GM21515 (cell line): ENCODE measurements at regions not wholly inside any gene's neighbourhood (a gene's known extent, or its start where the extent isn't known, plus 50 kb on each side); places are given as distances from the start of the nearest gene placed in this dataset.

ENCODE experiments used
- ATAC-seq: cut with Tn5 transposase; IDR thresholded peaks from one replicate; pipeline ENCODE4 v1.9.1; 2021; ENCODE audit not compliant: unreplicated experiment

DNA sequence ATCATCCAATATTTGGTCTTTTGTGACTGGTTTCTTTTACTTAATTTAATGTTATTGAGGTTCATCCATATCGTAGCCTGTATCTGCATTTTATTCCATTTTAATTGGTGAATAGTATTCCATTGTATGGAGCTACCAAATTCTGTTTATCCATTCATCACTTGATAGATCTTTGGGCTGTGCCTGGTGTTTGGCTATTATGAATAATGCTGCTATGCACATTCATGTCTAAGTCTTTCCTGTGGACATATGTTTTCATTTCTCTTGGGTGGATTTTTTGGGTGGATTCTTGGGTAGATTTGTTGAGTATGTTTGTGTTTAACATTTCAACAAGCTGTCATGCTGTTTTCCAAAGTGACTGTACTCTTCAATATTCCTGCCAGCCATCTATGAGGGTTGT lies 52.5 kb upstream of the NEDD4L start:
- no peak for ATAC-seq

GRCh38 chr18:57989536-57989935 lies 54.5 kb upstream of the NEDD4L start:
- no peak for ATAC-seq

- ATAC-seq: no peak
Observed at GRCh38 chr18:57984490-57985115, 59.4 kb upstream of the NEDD4L start.

GRCh38 chr18:57983965-57984364 lies 60.1 kb upstream of the NEDD4L start:
- ATAC-seq: no peak

- no peak for ATAC-seq
Observed at GRCh38 chr18:57983472-57983871, 60.6 kb upstream of the NEDD4L start.

DNA sequence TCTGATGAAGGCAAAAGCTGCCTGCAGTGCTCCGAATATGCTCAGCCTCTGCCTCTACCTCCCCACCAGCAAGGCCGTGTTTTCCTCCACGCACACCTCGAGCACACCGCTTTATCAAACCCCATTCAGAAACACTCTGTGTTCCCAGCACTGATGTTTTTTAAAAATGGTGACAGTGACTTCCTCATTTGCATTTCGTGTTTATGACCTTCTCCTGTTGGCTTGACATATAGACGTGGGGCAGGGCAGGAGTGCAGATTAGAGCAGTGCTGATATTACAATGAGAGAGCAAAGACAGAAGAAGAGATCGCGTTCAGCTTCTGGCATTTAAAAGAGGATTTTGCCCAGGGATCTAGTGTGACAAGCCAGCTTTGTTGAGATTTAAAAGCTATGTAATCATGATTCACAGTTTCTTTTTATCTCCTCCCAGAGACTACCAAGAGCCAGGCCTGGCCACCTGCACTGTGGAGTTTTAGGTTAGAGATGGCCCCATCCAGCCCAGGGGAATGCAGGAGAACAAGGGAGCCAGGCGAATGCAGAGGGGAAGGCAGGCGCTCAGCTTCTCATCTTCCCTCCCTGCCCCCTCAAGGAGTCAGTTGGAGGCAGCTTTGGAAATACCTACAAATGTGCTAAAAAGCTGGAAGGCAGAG lies 61.5 kb upstream of the NEDD4L start:
- no peak for ATAC-seq

GRCh38 chr18:57981308-57982028 lies 62.6 kb upstream of the NEDD4L start:
- no peak for ATAC-seq

DNA sequence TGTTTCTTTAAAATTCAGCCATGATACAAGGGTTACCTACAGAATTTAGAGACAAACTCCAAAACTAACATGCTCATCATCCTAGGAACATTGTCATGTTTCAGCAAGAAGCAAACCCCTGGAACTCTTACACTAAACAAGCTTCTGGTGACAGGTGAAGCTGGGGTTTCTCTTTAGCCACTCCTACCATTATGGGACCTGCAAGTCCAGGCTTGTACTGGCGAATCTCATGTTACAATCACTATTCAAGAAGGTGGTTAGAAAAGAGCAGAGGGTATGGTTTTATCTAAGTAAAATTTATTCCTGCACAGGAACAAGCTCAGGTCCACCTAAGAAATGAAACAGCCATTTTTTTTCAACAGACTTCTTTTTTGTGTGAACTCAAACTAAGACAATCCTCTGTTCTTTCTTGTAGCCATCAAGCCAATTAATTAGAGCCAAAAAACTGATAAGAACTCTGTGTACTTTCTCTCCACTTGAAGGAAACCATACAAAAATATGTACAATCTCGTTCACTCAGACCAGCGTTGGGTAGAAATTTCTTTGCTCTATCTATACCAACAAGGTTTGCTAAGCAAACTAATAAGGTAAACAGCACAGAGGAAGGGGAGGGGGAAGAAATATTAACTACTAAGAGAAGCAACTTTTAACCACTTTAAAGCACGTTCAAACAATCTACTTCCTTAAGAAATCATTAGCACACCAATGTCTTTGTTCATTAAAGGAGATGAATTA lies 63.3 kb upstream of the NEDD4L start:
- no peak for ATAC-seq

DNA sequence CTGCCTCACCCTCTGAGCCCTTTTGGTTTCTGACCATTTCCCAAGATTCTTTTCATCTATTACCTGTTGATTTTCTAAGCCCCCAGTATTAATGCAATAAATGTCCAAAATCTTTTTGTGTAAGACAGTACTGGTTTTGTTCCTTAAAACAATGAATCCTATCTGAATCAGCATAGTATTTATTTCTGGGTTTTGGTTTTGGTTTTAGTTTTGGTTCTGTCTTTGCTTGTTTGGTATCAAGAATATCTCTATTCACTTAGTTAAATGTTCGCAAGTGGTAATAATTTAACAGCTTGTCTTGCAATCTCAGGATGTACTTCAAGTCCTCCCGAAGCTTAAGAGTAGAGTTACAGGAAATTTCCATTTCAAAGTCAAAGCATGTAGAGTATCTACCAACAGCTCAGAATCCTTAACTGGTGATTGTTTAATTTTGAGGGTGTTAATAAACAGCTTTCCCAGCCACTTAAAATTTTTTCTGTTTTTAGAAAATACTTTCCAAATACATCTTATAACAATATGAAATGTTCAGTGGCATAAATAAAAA lies 67.7 kb upstream of the NEDD4L start:
- no peak for ATAC-seq

- ATAC-seq: no peak
Observed at GRCh38 chr18:57975805-57976204, 68.2 kb upstream of the NEDD4L start.

DNA sequence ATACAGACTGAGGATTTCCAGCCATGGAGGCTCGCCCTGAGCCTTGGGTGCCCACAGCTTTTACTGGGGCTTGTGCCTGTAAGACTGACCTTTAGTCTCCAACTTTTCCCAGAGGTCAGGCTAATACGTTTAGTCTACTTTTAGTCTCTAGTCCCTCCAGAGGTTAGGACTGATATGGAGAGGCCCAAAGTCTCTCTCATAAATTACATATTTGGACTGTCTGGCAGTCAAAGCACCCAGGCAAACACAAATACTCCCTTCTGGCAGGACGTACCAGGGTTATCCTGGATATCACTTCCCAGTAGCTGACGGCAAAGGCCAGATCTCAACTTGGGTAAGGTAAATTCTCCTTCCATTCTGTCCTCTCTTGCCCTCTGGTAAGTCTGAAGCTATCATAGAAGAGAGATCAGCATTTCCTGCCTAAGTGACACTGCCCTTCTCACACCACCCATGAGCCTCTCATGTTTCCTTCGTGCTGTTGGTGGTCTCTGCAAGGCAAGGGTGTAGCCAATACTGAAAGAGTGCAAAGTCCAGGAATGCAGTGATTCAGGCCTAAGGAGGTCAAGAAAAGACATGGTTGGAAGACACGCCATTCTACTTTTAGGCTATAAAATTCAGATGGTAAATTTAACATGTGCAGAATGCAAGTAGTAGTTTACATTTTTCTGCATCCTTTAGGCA lies 69.3 kb upstream of the NEDD4L start:
- no peak for ATAC-seq

- ATAC-seq: no peak
Observed at GRCh38 chr18:57973889-57974288, 70.1 kb upstream of the NEDD4L start.

- no peak for ATAC-seq
Observed at GRCh38 chr18:57970356-57971095, 73.5 kb upstream of the NEDD4L start.

DNA sequence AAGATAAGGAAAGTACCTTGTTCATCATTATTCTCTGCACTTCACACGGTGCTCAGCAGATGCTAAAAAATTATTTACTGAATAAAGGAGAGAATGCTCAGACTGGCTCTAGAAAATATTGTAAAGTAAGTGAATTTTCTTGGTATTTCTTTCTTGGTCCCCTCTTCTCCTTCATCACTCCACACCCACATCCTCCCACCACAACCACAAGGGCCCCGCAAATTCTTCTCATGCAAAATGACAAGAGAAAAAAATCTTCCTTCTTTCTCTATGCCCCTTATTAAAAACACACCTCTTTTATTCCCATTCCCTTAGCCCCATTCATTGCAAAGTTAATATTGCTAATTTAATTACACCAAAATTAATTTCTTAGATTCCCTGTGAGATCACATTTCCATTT lies 74.2 kb upstream of the NEDD4L start:
- ATAC-seq: no peak

DNA sequence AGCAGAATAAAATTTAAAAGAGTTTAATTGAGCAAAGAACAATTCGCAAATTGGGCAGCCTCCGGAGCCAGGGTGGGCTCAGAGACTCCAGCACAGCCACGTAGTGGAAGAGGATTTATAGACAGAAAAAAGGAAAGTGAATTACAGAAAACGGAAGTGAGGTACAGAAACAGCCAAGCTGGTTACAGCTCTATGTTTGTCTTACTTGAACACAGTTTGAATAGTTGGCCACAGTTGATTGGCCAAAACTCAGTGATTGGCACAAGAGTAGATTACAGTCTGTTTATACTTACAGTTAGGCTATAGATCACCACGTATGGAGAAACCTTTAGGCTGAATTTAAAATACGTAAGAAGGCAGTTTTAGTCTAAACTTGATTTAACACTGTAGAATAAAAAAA lies 78.8 kb upstream of the NEDD4L start:
- no peak for ATAC-seq

- no peak for ATAC-seq
Observed at GRCh38 chr18:57961876-57962505, 82.0 kb upstream of the NEDD4L start.

DNA sequence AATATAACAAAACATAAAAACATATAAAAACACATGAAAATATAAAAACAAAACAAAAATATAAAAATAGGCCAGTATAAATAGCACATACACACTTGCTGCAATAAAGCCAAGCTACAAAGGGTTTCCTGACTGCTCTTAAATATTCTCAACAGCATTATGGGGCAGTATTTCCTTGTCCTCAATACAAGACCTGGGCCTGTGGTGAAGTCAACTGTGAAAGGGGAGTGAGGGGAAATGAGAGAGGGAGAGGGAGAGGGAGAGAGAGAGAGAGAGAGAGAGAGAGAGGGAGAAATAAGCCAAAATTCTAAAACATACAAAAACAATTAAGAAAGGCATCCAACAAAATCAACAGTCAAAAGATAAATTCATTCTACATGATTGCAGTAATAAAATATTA lies 82.6 kb upstream of the NEDD4L start:
- ATAC-seq: no peak

DNA sequence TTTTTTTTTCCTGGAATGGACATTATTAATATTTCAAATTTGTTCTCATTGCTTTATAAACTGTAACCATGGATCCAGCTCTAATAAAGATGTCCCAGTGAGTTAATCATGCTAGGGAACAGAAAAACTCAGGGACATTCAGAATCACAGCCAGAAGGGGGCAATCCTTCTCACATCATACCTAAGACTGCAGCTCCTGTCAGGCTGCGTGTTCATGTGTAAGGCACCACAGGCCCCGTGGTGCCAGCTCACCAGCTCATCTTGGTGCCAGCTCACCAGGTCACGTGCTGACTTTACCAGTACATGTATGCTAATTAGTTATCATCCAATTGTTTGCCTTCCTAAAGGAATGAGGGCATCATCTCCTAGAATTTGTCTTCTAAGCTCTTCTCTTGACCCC lies 84.7 kb upstream of the NEDD4L start:
- ATAC-seq: no peak

DNA sequence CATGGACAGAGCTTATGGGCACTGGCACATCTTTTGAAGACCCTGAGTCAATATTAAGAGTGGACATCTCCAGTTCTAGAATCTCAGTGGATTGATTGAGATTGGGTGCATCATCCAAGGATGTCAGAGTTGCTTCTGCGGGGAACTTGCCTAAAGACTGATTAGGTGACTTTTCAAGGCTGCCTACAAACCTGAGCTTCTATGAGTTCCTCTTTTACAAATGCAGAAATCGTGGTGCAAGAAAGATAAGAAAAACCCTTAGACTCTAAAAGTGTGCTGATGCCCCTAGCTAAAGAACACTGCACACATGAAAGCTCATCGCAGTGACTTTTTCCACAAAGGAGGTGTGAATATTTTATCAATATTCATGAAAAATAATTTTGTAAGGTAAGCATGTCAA lies 86.8 kb upstream of the NEDD4L start:
- no peak for ATAC-seq

DNA sequence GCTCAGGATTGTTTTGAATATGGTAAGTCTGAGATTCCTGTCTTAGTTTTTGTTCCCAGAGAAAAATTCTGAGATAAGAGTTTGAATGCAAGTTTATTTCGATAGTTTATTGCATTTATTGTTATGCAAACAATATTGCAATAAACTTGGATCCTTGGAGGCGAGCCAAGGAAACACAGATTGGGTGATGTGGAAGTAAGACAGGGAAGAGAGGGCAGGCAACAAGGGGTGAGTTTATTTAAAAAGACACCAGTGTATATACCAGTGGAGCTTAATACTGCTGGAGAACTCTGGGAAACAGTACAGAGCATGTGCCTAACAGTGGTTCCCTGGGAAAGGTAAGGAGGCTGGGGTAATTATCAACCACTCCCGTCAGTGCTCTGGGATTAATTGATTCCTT lies 87.5 kb upstream of the NEDD4L start:
- no peak for ATAC-seq
